ENCODE measurements at regions not wholly inside any gene's neighbourhood (a gene's known extent, or its start where the extent isn't known, plus 50 kb on each side); places are given as distances from the start of the nearest gene placed in this dataset.

DNA sequence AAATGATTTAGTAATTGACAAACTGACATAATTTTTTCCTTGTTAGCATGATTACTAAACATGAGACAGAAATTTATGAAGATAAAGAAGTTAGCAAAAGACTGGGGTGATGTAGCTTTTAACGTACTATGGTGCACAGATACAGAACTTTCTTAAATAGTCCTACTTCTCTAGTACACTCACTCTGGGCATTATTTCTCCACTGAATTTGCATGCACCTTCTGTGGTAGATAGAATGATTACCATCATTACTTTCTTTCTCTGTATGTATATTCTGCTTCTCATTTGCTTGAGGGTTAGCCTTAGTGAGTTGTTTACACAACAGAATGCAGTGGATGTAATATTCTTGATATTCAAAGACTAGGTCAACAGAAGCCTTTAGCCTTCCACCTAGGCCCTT lies 173.1 kb upstream of the EPHA7 start:
- no peak for DNase-seq

- DNase-seq: no peak
Observed at GRCh38 chr6:93586306-93586705, 166.9 kb upstream of the EPHA7 start.

- no peak for DNase-seq
Observed at GRCh38 chr6:93584300-93584699, 164.9 kb upstream of the EPHA7 start.

GRCh38 chr6:93581371-93581770 lies 162.0 kb upstream of the EPHA7 start:
- DNase-seq: no peak

DNA sequence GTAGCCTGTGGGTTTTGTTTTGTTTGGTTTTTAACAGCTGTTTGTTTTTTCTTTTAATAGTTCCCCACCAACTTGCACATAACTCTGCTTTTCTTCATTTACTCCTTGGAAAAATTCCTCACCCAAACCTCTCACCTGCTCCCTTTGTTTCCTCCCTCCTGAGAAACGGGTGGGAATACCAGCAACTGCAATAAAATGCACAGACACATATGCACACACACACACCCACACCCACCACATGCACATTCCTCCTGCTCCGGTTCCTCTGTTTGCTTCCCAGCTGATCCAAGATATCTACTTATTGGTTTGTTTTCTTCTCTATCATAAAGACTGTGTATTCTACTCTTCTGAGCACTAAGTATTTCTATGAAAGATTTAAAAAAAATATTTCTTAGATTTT lies 161.1 kb upstream of the EPHA7 start:
- no peak for DNase-seq

DNA sequence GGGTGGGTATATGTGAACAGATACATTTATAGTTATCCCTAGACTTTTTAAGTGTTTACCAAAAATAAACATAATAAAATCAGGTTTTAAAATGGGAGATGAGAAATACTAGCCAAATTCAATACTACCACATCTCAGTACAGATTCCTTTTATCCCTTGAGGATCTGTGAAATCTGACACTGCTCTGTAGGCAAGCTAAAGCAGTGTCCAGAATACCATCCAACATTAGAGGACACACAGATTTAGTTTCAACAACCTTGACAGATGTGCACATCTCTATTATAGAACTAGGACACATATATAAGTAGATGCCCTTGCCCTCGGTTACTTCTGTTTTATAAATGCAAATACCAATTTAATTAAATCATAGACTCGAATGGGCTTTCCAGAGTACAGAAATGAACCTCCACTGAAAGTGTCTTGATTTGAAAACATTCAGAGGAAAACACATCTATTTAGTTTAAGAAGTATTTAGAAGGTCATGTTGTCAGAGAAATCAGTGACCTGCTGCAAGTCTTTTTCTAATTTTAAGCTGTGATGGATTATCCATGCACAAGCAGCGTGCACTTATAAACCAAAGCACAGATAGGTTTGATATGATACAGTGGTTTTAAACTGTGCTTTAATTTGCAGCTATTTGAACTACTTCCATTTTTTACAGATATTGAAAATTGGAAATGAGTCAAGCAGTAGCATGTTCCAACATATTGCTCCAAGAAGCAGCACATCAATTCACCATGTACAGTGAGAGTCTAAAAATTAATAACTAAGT lies 156.3 kb upstream of the EPHA7 start:
- no peak for DNase-seq

- no peak for DNase-seq
Observed at GRCh38 chr6:93574299-93574698, 154.9 kb upstream of the EPHA7 start.

DNA sequence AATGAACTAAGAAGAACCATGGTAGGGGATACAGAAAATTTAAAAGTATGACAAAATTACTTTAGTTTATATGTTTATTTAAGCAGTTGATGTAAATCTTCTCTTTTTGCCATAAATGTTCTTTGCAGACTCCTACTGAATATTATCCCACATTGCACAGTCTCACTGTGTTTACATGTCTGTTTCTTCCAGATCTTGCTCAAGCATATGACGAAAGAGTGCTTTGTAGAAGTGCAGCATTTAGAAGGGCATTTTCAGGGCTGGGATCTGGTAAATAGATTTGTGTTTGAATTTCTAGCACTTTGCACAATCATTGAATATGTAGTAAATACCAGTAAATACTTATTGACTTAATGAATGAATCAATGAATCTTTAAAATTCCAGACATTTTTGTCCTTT lies 152.0 kb upstream of the EPHA7 start:
- no peak for DNase-seq

DNA sequence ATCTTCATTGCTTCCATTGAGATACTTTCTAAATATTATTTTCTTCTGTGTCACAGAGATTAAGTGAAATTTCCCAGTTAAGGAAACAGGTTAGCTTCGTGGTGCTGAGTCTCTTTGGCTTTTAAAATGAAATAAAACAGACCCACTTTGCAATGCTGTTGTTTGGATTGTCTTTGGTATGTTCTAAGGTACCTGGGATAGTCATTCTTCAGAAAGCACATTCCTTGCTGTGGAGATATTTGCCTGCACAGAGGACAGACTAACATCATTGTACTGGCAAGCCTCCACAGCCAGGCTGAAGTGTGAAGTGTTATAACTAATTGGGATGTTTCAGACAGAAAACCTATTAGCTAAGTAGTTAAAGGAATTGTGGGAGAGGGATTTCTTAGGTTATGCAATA lies 148.8 kb upstream of the EPHA7 start:
- DNase-seq: no peak

DNA sequence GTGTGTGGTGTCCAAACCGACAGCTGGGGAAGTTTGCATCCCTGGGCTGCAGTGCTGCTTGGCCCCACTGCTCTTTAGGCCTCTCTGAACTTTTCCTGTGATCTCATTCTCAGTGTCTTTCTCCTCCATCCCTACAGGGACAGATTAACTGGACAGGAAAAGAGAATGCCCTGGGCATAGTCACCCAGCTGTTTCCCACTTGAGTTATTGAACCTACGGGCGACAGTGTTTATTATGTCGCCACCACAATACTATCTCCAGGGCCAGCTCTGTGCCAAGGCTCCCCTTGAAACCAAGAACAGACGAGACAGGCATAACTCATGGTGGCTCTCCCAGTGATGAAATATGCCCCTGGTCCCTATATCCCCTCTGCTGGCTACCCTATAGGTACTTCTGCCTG lies 147.8 kb upstream of the EPHA7 start:
- DNase-seq: no peak

GRCh38 chr6:93566285-93566684 lies 146.9 kb upstream of the EPHA7 start:
- no peak for DNase-seq

- no peak for DNase-seq
Observed at GRCh38 chr6:93562582-93562981, 143.2 kb upstream of the EPHA7 start.

DNA sequence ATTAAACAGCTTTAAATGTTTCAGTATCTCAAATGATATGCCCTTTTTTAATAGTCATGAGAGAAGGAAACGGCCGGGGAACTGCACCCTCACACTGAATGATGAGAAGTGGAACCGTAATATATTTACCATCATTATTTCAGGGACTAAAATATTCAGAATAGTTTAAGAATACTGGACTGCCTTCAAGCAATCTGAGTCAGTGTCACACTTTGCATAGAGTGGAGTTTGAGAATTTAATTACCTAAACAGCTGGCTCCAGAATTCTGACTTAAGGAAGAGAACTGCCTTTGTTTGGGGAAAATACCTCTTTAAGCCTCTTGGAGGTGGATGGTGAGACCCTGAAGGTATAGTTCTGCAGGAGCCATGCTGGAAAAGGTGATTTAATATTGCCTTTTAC lies 135.9 kb upstream of the EPHA7 start:
- DNase-seq: no peak

DNA sequence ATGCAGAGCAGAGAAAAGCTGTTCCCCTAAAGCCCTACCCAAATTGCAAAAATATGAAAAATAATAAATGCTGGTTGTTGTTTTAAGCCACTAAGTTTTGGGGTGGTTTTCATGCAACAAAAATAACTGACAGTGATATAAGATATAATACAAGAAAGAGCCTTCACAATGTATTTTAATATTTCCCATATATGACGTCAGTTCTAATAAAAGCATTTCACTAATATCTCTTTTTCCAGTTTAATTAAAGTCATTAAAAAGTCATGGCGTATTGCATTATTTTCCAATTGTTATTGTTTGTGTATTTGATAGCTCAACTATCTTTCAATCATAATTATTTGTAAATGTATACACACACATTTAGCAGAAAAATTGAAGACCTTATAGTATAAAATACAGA lies 134.7 kb upstream of the EPHA7 start:
- no peak for DNase-seq

DNA sequence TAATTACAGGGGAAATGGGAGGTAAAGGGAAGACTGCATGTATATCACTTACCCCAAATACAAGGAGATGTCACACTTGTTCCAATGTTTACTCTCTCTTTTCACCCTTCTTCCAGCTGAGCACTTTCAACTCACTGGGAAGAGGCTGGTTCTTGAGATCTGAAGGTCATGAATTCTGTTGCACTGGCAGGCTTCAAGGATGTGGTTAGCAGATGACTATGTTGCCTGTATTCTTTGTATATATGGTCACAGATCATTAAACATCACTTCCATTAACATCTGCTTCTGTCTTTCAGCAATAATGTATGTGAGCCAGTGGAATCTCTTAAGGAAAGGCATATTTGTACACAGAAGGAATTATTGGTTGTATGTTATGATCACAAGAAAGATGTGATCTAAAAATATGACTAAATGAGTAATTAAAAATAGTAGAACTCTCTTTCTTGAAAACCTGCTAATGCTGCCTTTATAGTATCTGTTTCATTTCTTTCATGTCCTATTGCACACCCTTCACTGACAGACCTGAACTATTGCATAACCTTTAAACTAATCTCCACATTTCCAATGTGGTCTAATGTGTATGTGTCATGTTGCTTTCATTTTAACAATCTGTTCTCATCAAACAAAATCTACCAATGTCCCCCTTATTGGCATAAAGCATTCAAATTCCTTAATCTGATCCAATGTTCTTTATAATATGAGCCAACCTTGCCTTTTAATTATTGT lies 131.4 kb upstream of the EPHA7 start:
- DNase-seq: no peak

GRCh38 chr6:93549868-93550267 lies 130.5 kb upstream of the EPHA7 start:
- no peak for DNase-seq

DNA sequence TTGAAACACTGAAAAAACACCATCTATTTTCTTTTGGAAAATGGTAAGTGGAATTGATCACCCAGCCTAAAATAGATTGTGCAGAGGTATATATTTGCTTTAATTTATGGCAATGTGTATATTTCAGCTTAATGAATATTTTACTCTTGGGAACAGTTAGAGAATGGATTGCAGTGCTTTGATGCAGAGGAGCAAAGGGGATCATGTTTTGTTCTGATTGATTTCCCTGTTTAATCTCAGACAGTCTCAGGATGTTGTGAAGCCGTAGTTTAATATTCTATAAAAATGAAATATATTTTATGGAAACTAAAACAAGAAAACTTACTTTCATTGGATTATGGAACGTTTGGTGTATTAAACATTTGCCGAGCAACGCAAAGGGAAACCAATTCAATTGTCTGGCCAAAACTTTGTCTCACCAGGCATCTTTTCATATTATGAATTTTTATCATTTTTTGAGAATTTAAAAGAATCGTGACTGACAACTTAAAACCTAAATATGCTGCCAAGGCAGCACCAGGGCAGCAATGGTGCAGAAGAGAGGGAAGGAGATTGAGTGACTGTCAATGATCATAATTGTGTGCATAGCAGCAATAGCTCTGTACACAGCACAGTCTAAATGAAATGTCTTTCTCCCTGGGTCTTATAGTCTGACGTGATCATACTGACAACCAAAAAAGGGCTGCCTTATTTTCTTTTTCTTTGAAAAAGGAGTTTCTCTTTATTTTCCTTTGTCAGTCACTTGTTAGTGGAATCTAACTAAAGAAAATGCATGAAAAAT lies 105.5 kb upstream of the EPHA7 start:
- DNase-seq: no peak

DNA sequence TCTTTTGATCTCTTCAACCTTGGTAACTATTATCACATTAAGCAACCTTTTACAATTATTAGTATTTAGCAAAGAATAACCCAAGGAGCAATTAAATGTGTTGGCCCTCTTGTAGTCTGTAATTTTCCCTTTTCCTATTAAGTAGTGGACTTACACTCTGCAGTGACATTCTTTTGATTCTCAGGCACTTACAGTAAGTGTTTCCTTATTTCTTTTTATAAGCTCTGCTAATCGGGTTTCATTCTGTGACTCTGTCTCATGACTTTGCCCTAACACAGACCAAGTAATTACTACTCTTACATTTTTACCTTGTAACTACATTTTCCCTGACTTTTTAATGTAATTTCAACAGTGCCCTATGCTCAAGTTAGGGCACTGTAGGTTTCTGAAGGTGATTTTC lies 104.0 kb upstream of the EPHA7 start:
- no peak for DNase-seq

- no peak for DNase-seq
Observed at GRCh38 chr6:93516441-93516840, 97.1 kb upstream of the EPHA7 start.

- DNase-seq: no peak
Observed at GRCh38 chr6:93515736-93516135, 96.4 kb upstream of the EPHA7 start.

DNA sequence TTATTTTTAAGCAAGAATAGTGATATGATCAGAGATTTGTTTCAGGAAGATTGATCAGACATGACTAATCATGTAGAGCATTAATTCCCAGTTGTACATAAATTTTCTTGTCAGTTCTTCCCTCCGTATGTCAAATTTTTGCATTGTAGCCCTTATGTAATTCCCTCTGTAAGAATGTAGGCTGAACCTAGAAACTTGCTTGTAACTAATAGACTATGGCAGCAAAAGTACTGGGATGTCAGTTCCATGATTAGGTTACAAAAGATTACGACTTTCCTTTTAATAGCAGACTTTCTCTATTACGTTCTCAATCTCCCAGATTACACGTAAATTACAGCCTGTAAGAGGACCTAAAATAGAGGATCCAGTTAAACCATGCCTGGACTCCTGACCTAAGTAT lies 79.4 kb upstream of the EPHA7 start:
- no peak for DNase-seq

DNA sequence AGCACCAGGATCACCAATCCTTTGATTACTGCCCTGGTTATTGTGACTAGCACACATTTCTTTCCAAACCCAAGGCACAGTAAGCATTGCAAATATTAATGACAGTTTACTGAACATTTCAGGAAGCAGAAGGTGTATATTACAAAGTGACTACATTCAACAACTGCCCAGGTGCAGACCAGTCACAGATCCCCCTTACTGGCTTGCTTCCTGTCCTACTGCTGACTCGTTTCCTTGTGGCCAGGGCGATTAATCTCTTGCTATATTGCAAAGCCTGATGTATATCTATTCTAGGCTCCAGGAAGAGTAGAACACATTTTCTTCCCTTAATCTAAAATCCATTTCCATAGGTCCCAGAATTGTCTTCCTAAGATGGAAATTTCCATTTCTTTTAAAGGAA lies 77.2 kb upstream of the EPHA7 start:
- no peak for DNase-seq

- DNase-seq: no peak
Observed at GRCh38 chr6:93494057-93494456, 74.7 kb upstream of the EPHA7 start.

GRCh38 chr6:93474733-93475179 lies 55.4 kb upstream of the EPHA7 start:
- no peak for DNase-seq
